ENCODE measurements at regions not wholly inside any gene's neighbourhood (a gene's known extent, or its start where the extent isn't known, plus 50 kb on each side); places are given as distances from the start of the nearest gene placed in this dataset.
A peak's percentile ranks its signal among the peaks of the same experiment; 100 is the strongest.

DNA sequence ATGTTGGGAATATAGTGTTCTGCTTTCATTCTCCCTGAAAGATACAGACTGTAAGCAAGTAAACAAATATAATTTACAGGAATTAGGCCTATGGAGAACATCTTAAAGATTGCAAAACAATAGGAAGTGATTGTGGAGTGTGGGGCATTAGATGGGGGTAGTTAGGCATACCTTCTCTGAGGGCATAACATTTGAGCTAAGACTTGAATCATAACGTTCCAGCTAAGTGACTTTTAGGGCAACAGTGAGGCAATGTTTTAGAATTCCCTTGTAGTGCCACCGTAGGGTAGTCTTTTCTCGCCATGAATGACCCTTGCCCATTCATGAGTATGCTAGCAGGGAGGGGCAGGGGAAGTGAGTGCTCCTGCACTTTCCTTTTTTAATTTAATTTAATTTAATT is 173.3 kb downstream of the SPATA31D1 start:
- Histone ChIP-seq H2AK5ac (ENCODE audit: low read length) (no peak overlapping the region), H3K79me2 (ENCODE audit: control insufficient read depth, insufficient read depth, low read length, poor library complexity) (no peaks in the 10 kb centered on the region), H3K9me3 (ENCODE audit: insufficient read depth, low read depth, low read length) (no peaks in the 10 kb centered on the region), H3K9ac (ENCODE audit: low read length) (no peak overlapping the region), H2BK12ac (ENCODE audit: low read length) (no peak overlapping the region), H3K36me3 (ENCODE audit: control insufficient read depth in 1 of 2, insufficient read depth in 2 of 2, low read length in 2 of 2) (no peaks in the 10 kb centered on the region), H2BK120ac (ENCODE audit: insufficient read depth, low read length, poor library complexity) (no peak overlapping the region), H3K4ac (ENCODE audit: low read depth, low read length) (no peak overlapping the region), H3K79me1 (ENCODE audit: low read length) (no peaks in the 10 kb centered on the region), H2AFZ (ENCODE audit: insufficient read depth, low read length, poor library complexity) (no peak overlapping the region), H3K14ac (ENCODE audit: low read length) (no peak overlapping the region), H3K4me1 (ENCODE audit: control insufficient read depth in 1 of 2, insufficient read depth in 2 of 2, low read length in 2 of 2) (no peaks in the 10 kb centered on the region), H3K27ac (ENCODE audit: low read depth, low read length) (no peak overlapping the region), H3K4me2 (ENCODE audit: low read length) (no peak overlapping the region), H3K23ac (ENCODE audit: low read length) (no peak overlapping the region), H2BK5ac (ENCODE audit: low read depth, low read length, poor library complexity) (no peak overlapping the region), H3K18ac (ENCODE audit: low read length) (no peak overlapping the region), H3K27me3 (ENCODE audit: insufficient read depth, low read length) (no peaks in the 10 kb centered on the region), H3K4me3 (ENCODE audit: low read depth, low read length) (no peak overlapping the region), H4K8ac (ENCODE audit: low read depth, low read length) (no peak overlapping the region), H4K91ac (ENCODE audit: low read depth, low read length) (no peak overlapping the region), H4K12ac (ENCODE audit: low read depth, low read length) (no peak overlapping the region)
- peak; percentile 46 to 81 for DNase-seq
- WGBS (ENCODE audit: extremely low coverage, insufficient coverage, insufficient read length) = no CpG with 5 or more reads among the region's 3 CpGs

- WGBS (ENCODE audit: extremely low coverage, insufficient coverage, insufficient read length) = no CpG with 5 or more reads among the region's 2 CpGs
- no peak overlapping the region for H4K12ac ChIP-seq (ENCODE audit: low read depth, low read length)
- DNase-seq = peak in 1 of 2 donors; percentile 48
Measured at GRCh38 chr9:82164159-82164558, 175.6 kb downstream of the SPATA31D1 start.

DNA sequence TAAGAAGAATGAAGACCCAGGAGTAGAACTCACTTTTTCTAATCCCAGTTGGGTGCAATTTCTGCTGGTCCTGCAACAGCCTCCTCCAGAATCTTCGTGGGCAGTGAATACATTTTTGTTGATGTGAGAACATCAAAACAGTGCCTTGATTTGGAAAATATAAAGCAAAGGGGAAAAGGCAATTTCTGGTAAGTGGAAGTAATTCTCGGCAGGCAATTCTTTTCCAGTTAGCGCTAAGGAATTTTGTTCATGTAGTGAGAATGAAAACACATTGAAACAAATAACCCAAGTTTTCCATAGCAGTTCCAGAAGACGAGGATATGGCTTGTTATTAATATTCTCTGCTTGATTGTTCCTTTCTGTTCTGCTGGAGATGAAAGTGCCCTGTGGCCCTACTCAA is 178.7 kb downstream of the SPATA31D1 start:
- Histone ChIP-seq H3K4ac (ENCODE audit: low read depth, low read length) (no peak overlapping the region), H2BK5ac (ENCODE audit: low read depth, low read length, poor library complexity) (no peak overlapping the region), H3K79me2 (ENCODE audit: control insufficient read depth, insufficient read depth, low read length, poor library complexity) (no peaks in the 10 kb centered on the region), H4K12ac (ENCODE audit: low read depth, low read length) (no peak overlapping the region), H3K27me3 (ENCODE audit: insufficient read depth, low read length) (no peaks in the 10 kb centered on the region), H3K79me1 (ENCODE audit: low read length) (no peaks in the 10 kb centered on the region), H2BK120ac (ENCODE audit: insufficient read depth, low read length, poor library complexity) (no peak overlapping the region), H3K27ac (ENCODE audit: low read depth, low read length) (no peak overlapping the region), H3K4me1 (ENCODE audit: control insufficient read depth in 1 of 2, insufficient read depth in 2 of 2, low read length in 2 of 2) (no peaks in the 10 kb centered on the region), H3K36me3 (ENCODE audit: control insufficient read depth in 1 of 2, insufficient read depth in 2 of 2, low read length in 2 of 2) (no peaks in the 10 kb centered on the region), H3K18ac (ENCODE audit: low read length) (no peak overlapping the region), H2BK12ac (ENCODE audit: low read length) (no peak overlapping the region), H3K9ac (ENCODE audit: low read length) (no peak overlapping the region), H3K9me3 (ENCODE audit: insufficient read depth, low read depth, low read length) (no peaks in the 10 kb centered on the region), H2AFZ (ENCODE audit: insufficient read depth, low read length, poor library complexity) (no peak overlapping the region), H4K91ac (ENCODE audit: low read depth, low read length) (no peak overlapping the region), H3K23ac (ENCODE audit: low read length) (no peak overlapping the region), H3K4me2 (ENCODE audit: low read length) (no peak overlapping the region), H3K4me3 (ENCODE audit: low read depth, low read length) (no peak overlapping the region), H2AK5ac (ENCODE audit: low read length) (no peak overlapping the region), H3K14ac (ENCODE audit: low read length) (no peak overlapping the region), H4K8ac (ENCODE audit: low read depth, low read length) (no peak overlapping the region)
- DNase-seq = no peak
- no CpG with 5 or more reads among the region's 4 CpGs for WGBS (ENCODE audit: extremely low coverage, insufficient coverage, insufficient read length)

More at GRCh38 chr9:82164159-82164558, 175.6 kb downstream of the SPATA31D1 start:
- H3K36me3 ChIP-seq (ENCODE audit: control insufficient read depth in 1 of 2, insufficient read depth in 2 of 2, low read length in 2 of 2) = no peaks in the 10 kb centered on the region
- H3K79me1 ChIP-seq (ENCODE audit: low read length) = no peaks in the 10 kb centered on the region
- H3K27ac ChIP-seq (ENCODE audit: low read depth, low read length) = no peak overlapping the region
- H3K4me3 ChIP-seq (ENCODE audit: low read depth, low read length) = no peak overlapping the region
- H2BK12ac ChIP-seq (ENCODE audit: low read length) = no peak overlapping the region
- no peaks in the 10 kb centered on the region for H3K9me3 ChIP-seq (ENCODE audit: insufficient read depth, low read depth, low read length)
- H4K91ac ChIP-seq (ENCODE audit: low read depth, low read length) = no peak overlapping the region
- no peak overlapping the region for H3K23ac ChIP-seq (ENCODE audit: low read length)
- no peak overlapping the region for H2BK5ac ChIP-seq (ENCODE audit: low read depth, low read length, poor library complexity)
- H4K8ac ChIP-seq (ENCODE audit: low read depth, low read length) = no peak overlapping the region
- no peaks in the 10 kb centered on the region for H3K79me2 ChIP-seq (ENCODE audit: control insufficient read depth, insufficient read depth, low read length, poor library complexity)
- no peak overlapping the region for H3K14ac ChIP-seq (ENCODE audit: low read length)
- H3K4me2 ChIP-seq (ENCODE audit: low read length) = no peak overlapping the region
- H3K4me1 ChIP-seq (ENCODE audit: control insufficient read depth in 1 of 2, insufficient read depth in 2 of 2, low read length in 2 of 2) = no peaks in the 10 kb centered on the region
- H2AK5ac ChIP-seq (ENCODE audit: low read length) = no peak overlapping the region
- no peak overlapping the region for H2BK120ac ChIP-seq (ENCODE audit: insufficient read depth, low read length, poor library complexity)
- no peak overlapping the region for H2AFZ ChIP-seq (ENCODE audit: insufficient read depth, low read length, poor library complexity)
- no peak overlapping the region for H3K9ac ChIP-seq (ENCODE audit: low read length)
- no peak overlapping the region for H3K18ac ChIP-seq (ENCODE audit: low read length)
- no peak overlapping the region for H3K4ac ChIP-seq (ENCODE audit: low read depth, low read length)
- H3K27me3 ChIP-seq (ENCODE audit: insufficient read depth, low read length) = no peaks in the 10 kb centered on the region

- Histone ChIP-seq H2AFZ (ENCODE audit: insufficient read depth, low read length, poor library complexity) (no peak overlapping the region), H3K4ac (ENCODE audit: low read depth, low read length) (no peak overlapping the region), H3K4me1 (ENCODE audit: control insufficient read depth in 1 of 2, insufficient read depth in 2 of 2, low read length in 2 of 2) (no peaks in the 10 kb centered on the region), H2BK12ac (ENCODE audit: low read length) (no peak overlapping the region), H2BK120ac (ENCODE audit: insufficient read depth, low read length, poor library complexity) (no peak overlapping the region), H3K4me2 (ENCODE audit: low read length) (no peak overlapping the region), H2AK5ac (ENCODE audit: low read length) (no peak overlapping the region), H3K18ac (ENCODE audit: low read length) (no peak overlapping the region), H4K12ac (ENCODE audit: low read depth, low read length) (no peak overlapping the region), H2BK5ac (ENCODE audit: low read depth, low read length, poor library complexity) (no peak overlapping the region), H4K8ac (ENCODE audit: low read depth, low read length) (no peak overlapping the region), H3K14ac (ENCODE audit: low read length) (no peak overlapping the region), H3K23ac (ENCODE audit: low read length) (no peak overlapping the region), H3K9me3 (ENCODE audit: insufficient read depth, low read depth, low read length) (no peaks in the 10 kb centered on the region), H3K27me3 (ENCODE audit: insufficient read depth, low read length) (no peaks in the 10 kb centered on the region), H4K91ac (ENCODE audit: low read depth, low read length) (no peak overlapping the region), H3K36me3 (ENCODE audit: control insufficient read depth in 1 of 2, insufficient read depth in 2 of 2, low read length in 2 of 2) (no peaks in the 10 kb centered on the region), H3K27ac (ENCODE audit: low read depth, low read length) (no peak overlapping the region), H3K4me3 (ENCODE audit: low read depth, low read length) (no peak overlapping the region), H3K79me1 (ENCODE audit: low read length) (no peaks in the 10 kb centered on the region), H3K9ac (ENCODE audit: low read length) (no peak overlapping the region), H3K79me2 (ENCODE audit: control insufficient read depth, insufficient read depth, low read length, poor library complexity) (no peaks in the 10 kb centered on the region)
- no CpG with 5 or more reads among the region's 3 CpGs for WGBS (ENCODE audit: extremely low coverage, insufficient coverage, insufficient read length)
- DNase-seq = peak; percentile 67 to 90
Measured at GRCh38 chr9:82168585-82168984, 180.0 kb downstream of the SPATA31D1 start.

Measured in trophoblast cell (in vitro differentiated cells and primary cell).